GM23338 (cell line): ENCODE measurements at regions not wholly inside any gene's neighbourhood (a gene's known extent, or its start where the extent isn't known, plus 50 kb on each side); places are given as distances from the start of the nearest gene placed in this dataset.

Source experiments
- ATAC-seq: fragments of 200-7000 bp; cut with Tn5 transposase; 3 replicates; pipeline ENCODE4 v1.9.1; 2020
- DNase-seq: peaks from one replicate; pipeline ENCODE4 v3.0.0-alpha.2; 2015; ENCODE audit warnings: low spot score
- H2AFZ ChIP-seq: fragments of 200-600 bp; sonication (generic); 2 replicates; pipeline ENCODE4 v1.8.0; 2016; ENCODE audit warnings: antibody characterized with exemption, mild to moderate bottlenecking, moderate library complexity
- H3F3A ChIP-seq: fragments of 200-600 bp; sonication (generic); replicated peaks from 2 replicates; pipeline ENCODE4 v1.8.0; 2017; ENCODE audit warnings: antibody characterized with exemption, mixed run types, low read depth
- H3K27ac ChIP-seq: fragments of 200-600 bp; sonication (generic); 2 replicates; pipeline ENCODE4 v1.6.1; 2016; ENCODE audit warnings: low read depth
- H3K27me3 ChIP-seq: fragments of 200-600 bp; sonication (generic); 2 replicates; pipeline ENCODE4 v1.8.0; 2016; ENCODE audit warnings: mild to moderate bottlenecking, mixed run types, moderate library complexity; ENCODE audit not compliant: insufficient read depth
- H3K36me3 ChIP-seq: fragments of 200-600 bp; sonication (generic); 2 replicates; pipeline ENCODE4 v1.8.0; 2016; ENCODE audit warnings: mild to moderate bottlenecking; ENCODE audit not compliant: insufficient read depth
- H3K4me1 ChIP-seq: fragments of 200-600 bp; sonication (generic); 2 replicates; pipeline ENCODE4 v1.8.0; 2016; ENCODE audit warnings: mild to moderate bottlenecking, moderate library complexity; ENCODE audit not compliant: insufficient read depth
- H3K4me2 ChIP-seq: fragments of 200-600 bp; sonication (generic); 2 replicates; pipeline ENCODE4 v1.7.1; 2017; ENCODE audit warnings: mixed run types
- H3K4me3 ChIP-seq: fragments of 200-600 bp; sonication (generic); 2 replicates; pipeline ENCODE4 v1.6.1; 2016; ENCODE audit warnings: mixed run types
- H3K79me2 ChIP-seq: fragments of 200-600 bp; sonication (generic); replicated peaks from 2 replicates; pipeline ENCODE4 v1.8.0; 2017; ENCODE audit warnings: mild to moderate bottlenecking; ENCODE audit not compliant: insufficient read depth
- H3K9me2 ChIP-seq: fragments of 200-600 bp; sonication (generic); 2 replicates; pipeline ENCODE4 v1.8.0; 2017; ENCODE audit not compliant: insufficient read depth
- H4K20me1 ChIP-seq: fragments of 200-600 bp; sonication (generic); replicated peaks from 2 replicates; pipeline ENCODE4 v1.8.0; 2017; ENCODE audit warnings: mild to moderate bottlenecking; ENCODE audit not compliant: insufficient read depth
- H3K27ac Mint-ChIP-seq: 2 replicates; pipeline ENCODE4 v1.8.0; 2020; ENCODE audit warnings: inconsistent platforms, mild to moderate bottlenecking, moderate library complexity, mixed read lengths
- H3K27me3 Mint-ChIP-seq: 3 replicates; pipeline ENCODE4 v1.8.0; 2022; ENCODE audit warnings: low read depth, mild to moderate bottlenecking, moderate library complexity, mixed read lengths, inconsistent platforms; ENCODE audit not compliant: insufficient read depth, poor library complexity
- H3K36me3 Mint-ChIP-seq: 3 replicates; pipeline ENCODE4 v1.8.0; 2021; ENCODE audit warnings: low read depth, mild to moderate bottlenecking, inconsistent platforms, moderate library complexity, mixed read lengths
- H3K4me1 Mint-ChIP-seq: 3 replicates; pipeline ENCODE4 v1.8.0; 2020; ENCODE audit warnings: mild to moderate bottlenecking, inconsistent platforms, mixed read lengths
- H3K4me3 Mint-ChIP-seq: 3 replicates; pipeline ENCODE4 v1.8.0; 2021; ENCODE audit warnings: moderate library complexity, mild to moderate bottlenecking, inconsistent platforms, mixed read lengths
- H3K9me3 Mint-ChIP-seq: 3 replicates; pipeline ENCODE4 v1.8.0; 2020; ENCODE audit warnings: moderate library complexity, mild to moderate bottlenecking, inconsistent platforms, mixed read lengths
- CREB1 ChIP-seq: fragments of 250-450 bp; sonication (Bioruptor Pico); IDR thresholded peaks from 2 replicates; pipeline ENCODE4 v1.5.0; 2020; ENCODE audit warnings: low read depth, mild to moderate bottlenecking, moderate library complexity
- JUNB ChIP-seq: IDR thresholded peaks from one replicate; pipeline ENCODE4 v1.6.1; 2016; ENCODE audit warnings: antibody characterized with exemption; ENCODE audit not compliant: unreplicated experiment
- NANOG ChIP-seq: IDR thresholded peaks from 2 replicates; pipeline ENCODE4 v1.6.1; 2016; ENCODE audit warnings: antibody characterized with exemption, borderline replicate concordance
- POLR2AphosphoS5 ChIP-seq: IDR thresholded peaks from 2 replicates; pipeline ENCODE4 v1.6.1; 2016; ENCODE audit warnings: antibody characterized with exemption, low read depth
- STAT1 ChIP-seq: IDR thresholded peaks from one replicate; pipeline ENCODE4 v1.6.1; 2016; ENCODE audit warnings: antibody characterized with exemption; ENCODE audit not compliant: unreplicated experiment
- ZNF114 ChIP-seq: fragments of 250-450 bp; sonication (Bioruptor Pico); IDR thresholded peaks from 2 replicates; pipeline ENCODE4 v1.5.0; 2020; ENCODE audit warnings: mild to moderate bottlenecking, moderate library complexity
- ZNF331 ChIP-seq: fragments of 250-450 bp; sonication (Bioruptor Pico); IDR thresholded peaks from 2 replicates; pipeline ENCODE4 v1.5.0; 2020; ENCODE audit warnings: low read depth, mild to moderate bottlenecking, moderate library complexity
- TF ChIP-seq, protein P1 (sequence below): fragments of 250-450 bp; sonication (Bioruptor Pico); IDR thresholded peaks from 2 replicates; pipeline ENCODE4 v1.5.0; 2020; ENCODE audit warnings: mild to moderate bottlenecking, moderate library complexity
- TF ChIP-seq, protein P2 (sequence below): IDR thresholded peaks from 2 replicates; pipeline ENCODE4 v1.6.1; 2016; ENCODE audit warnings: antibody characterized with exemption
- TF ChIP-seq, protein P3 (sequence below), 2 experiments: fragments of 200-600 bp in 1 of 2; sonication (generic) in 1 of 2; conservative IDR thresholded peaks; 2 replicates each; pipeline versions ENCODE4 v1.5.1 to v1.6.1; 2016 to 2017; ENCODE audit warnings: antibody characterized with exemption in 2 of 2, low read depth in 2 of 2, mild to moderate bottlenecking in 2 of 2, moderate library complexity in 1 of 2

DNA sequence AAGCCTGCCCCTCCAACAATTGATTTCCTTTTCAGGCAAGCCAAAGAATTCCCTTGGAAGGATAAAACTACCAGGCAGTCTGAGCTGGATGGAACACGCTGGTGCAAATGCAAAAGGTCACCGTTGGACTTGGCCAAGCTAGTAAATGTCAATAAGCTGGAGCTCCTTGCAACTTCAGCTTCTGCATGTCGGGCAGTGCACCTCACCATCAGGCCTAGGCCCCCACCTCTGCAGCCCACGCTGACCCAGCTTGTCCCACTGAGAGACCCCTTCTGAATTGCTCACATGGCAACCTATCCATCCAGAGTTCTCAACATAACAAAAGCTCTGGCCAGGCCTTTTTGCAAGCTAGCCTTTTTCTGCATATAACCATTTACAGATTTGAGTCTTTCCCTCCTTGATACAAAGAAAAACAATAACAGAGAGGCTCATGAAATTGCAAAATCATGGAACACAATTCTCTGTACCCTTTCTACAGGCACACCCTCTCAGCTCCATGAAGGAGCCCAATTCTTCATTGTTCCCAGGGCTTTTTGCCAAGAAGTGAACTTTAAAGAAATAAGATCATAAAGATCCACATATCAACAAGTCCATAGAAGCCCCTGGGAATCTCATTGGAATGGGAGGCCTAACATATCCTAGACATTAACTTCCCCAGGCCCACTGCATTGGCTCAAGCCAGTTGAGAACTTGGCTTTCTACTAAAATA lies 123.9 kb upstream of the SLIT3 start (continued):
- TF ChIP-seq, protein P1, sequence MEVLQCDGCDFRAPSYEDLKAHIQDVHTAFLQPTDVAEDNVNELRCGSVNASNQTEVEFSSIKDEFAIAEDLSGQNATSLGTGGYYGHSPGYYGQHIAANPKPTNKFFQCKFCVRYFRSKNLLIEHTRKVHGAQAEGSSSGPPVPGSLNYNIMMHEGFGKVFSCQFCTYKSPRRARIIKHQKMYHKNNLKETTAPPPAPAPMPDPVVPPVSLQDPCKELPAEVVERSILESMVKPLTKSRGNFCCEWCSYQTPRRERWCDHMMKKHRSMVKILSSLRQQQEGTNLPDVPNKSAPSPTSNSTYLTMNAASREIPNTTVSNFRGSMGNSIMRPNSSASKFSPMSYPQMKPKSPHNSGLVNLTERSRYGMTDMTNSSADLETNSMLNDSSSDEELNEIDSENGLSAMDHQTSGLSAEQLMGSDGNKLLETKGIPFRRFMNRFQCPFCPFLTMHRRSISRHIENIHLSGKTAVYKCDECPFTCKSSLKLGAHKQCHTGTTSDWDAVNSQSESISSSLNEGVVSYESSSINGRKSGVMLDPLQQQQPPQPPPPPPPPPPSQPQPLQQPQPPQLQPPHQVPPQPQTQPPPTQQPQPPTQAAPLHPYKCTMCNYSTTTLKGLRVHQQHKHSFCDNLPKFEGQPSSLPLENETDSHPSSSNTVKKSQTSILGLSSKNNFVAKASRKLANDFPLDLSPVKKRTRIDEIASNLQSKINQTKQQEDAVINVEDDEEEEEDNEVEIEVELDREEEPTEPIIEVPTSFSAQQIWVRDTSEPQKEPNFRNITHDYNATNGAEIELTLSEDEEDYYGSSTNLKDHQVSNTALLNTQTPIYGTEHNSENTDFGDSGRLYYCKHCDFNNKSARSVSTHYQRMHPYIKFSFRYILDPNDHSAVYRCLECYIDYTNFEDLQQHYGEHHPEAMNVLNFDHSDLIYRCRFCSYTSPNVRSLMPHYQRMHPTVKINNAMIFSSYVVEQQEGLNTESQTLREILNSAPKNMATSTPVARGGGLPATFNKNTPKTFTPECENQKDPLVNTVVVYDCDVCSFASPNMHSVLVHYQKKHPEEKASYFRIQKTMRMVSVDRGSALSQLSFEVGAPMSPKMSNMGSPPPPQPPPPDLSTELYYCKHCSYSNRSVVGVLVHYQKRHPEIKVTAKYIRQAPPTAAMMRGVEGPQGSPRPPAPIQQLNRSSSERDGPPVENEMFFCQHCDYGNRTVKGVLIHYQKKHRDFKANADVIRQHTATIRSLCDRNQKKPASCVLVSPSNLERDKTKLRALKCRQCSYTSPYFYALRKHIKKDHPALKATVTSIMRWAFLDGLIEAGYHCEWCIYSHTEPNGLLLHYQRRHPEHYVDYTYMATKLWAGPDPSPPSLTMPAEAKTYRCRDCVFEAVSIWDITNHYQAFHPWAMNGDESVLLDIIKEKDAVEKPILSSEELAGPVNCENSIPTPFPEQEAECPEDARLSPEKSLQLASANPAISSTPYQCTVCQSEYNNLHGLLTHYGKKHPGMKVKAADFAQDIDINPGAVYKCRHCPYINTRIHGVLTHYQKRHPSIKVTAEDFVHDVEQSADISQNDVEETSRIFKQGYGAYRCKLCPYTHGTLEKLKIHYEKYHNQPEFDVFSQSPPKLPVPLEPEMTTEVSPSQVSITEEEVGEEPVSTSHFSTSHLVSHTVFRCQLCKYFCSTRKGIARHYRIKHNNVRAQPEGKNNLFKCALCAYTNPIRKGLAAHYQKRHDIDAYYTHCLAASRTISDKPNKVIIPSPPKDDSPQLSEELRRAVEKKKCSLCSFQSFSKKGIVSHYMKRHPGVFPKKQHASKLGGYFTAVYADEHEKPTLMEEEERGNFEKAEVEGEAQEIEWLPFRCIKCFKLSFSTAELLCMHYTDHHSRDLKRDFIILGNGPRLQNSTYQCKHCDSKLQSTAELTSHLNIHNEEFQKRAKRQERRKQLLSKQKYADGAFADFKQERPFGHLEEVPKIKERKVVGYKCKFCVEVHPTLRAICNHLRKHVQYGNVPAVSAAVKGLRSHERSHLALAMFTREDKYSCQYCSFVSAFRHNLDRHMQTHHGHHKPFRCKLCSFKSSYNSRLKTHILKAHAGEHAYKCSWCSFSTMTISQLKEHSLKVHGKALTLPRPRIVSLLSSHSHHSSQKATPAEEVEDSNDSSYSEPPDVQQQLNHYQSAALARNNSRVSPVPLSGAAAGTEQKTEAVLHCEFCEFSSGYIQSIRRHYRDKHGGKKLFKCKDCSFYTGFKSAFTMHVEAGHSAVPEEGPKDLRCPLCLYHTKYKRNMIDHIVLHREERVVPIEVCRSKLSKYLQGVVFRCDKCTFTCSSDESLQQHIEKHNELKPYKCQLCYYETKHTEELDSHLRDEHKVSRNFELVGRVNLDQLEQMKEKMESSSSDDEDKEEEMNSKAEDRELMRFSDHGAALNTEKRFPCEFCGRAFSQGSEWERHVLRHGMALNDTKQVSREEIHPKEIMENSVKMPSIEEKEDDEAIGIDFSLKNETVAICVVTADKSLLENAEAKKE (CRISPR knock-in tag), result no peak
- TF ChIP-seq, protein P2, sequence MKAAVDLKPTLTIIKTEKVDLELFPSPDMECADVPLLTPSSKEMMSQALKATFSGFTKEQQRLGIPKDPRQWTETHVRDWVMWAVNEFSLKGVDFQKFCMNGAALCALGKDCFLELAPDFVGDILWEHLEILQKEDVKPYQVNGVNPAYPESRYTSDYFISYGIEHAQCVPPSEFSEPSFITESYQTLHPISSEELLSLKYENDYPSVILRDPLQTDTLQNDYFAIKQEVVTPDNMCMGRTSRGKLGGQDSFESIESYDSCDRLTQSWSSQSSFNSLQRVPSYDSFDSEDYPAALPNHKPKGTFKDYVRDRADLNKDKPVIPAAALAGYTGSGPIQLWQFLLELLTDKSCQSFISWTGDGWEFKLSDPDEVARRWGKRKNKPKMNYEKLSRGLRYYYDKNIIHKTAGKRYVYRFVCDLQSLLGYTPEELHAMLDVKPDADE, result no peak
- TF ChIP-seq JUNB (no peak), ZNF114 (CRISPR knock-in tag) (no peak), NANOG (no peak)

DNA sequence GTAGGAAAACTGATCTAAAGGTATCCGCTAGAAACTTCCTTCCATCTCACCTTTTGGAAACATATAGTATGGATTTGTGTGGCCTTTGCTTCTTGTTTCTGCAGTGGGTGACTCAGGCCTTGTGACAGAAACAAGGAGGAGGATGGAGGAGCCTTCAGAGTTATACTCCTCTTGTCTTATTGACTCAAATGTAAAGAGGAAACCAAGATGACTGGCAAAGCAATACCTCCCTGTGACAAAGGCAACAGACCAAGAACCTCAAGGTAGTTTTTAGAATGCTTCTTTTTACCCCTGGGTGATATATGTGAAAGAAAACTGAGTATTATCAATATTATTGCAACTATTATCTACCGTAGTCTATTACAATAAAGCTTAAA lies 123.3 kb upstream of the SLIT3 start:
- Mint-ChIP-seq H3K27ac (no peak overlapping the region; the same call in 1 of the 2 replicates), H3K9me3 (no peaks in the 10 kb centered on the region), H3K36me3 (no peaks in the 10 kb centered on the region), H3K4me3 (no peak overlapping the region), H3K4me1 (peaks cover 24% of the 10 kb centered on the region), H3K27me3 (no peaks in the 10 kb centered on the region)
- Histone ChIP-seq H3K9me2 (0 out of 2 replicates have a peak, but pooled peaks cover 6% of the 10 kb centered on the region), H3K79me2 (no peaks in the 10 kb centered on the region), H3K27ac (no peak overlapping the region), H3K4me2 (peak overlapping the region; percentile 48; the same call in 1 of the 2 replicates), H4K20me1 (no peaks in the 10 kb centered on the region), H2AFZ (peak overlapping the region; percentile 28), H3F3A (no peaks in the 10 kb centered on the region), H3K27me3 (no peaks in the 10 kb centered on the region), H3K4me1 (peaks cover 17% of the 10 kb centered on the region), H3K36me3 (no peaks in the 10 kb centered on the region), H3K4me3 (no peak overlapping the region)
- TF ChIP-seq CREB1 (CRISPR knock-in tag) (no peak), POLR2AphosphoS5 (no peak), STAT1 (no peak), JUNB (no peak), NANOG (no peak), ZNF331 (CRISPR knock-in tag) (no peak)
- TF ChIP-seq, protein P2, result no peak
- TF ChIP-seq, protein P3, sequence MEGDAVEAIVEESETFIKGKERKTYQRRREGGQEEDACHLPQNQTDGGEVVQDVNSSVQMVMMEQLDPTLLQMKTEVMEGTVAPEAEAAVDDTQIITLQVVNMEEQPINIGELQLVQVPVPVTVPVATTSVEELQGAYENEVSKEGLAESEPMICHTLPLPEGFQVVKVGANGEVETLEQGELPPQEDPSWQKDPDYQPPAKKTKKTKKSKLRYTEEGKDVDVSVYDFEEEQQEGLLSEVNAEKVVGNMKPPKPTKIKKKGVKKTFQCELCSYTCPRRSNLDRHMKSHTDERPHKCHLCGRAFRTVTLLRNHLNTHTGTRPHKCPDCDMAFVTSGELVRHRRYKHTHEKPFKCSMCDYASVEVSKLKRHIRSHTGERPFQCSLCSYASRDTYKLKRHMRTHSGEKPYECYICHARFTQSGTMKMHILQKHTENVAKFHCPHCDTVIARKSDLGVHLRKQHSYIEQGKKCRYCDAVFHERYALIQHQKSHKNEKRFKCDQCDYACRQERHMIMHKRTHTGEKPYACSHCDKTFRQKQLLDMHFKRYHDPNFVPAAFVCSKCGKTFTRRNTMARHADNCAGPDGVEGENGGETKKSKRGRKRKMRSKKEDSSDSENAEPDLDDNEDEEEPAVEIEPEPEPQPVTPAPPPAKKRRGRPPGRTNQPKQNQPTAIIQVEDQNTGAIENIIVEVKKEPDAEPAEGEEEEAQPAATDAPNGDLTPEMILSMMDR (conservative IDR thresholded peaks at IDR 0.05; ENCODE audit: low read depth in 2 of 2), result no peak
- ATAC-seq (no peak), DNase-seq (no peak)
